ENCODE measurements at regions not wholly inside any gene's neighbourhood (a gene's known extent, or its start where the extent isn't known, plus 50 kb on each side); places are given as distances from the start of the nearest gene placed in this dataset.

DNA sequence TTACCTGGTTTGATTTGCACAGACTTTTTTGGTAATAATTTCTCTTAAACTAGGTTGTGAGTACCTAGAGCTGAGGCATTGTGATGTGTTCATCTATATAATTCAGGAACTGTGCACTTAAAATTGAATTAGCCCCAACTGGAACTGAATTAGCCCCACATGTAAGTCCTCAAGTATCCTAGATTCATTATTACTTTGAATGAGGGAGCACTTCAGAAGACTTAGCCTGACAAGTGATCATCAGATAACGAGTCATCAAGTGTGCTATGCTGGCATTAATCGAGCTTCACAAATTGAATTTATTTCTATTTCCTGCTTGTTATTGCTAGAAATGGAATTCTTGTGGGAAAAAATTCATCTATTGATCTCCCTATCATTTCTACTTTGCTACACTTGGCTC, 323.4 kb upstream of the SEMA3D start:
- TF ChIP-seq CTCF (IDR thresholded peaks at IDR 0.05) (no peak), POLR2A (IDR thresholded peaks at IDR 0.05; ENCODE audit: low read depth) (no peak), POLR2AphosphoS5 (IDR thresholded peaks at IDR 0.05) (no peak), EP300 (IDR thresholded peaks at IDR 0.05) (no peak)

Data from esophagus muscularis mucosa (tissue), 4 donors.